Spleen (tissue), 7 donors: ENCODE measurements at regions not wholly inside any gene's neighbourhood (a gene's known extent, or its start where the extent isn't known, plus 50 kb on each side); places are given as distances from the start of the nearest gene placed in this dataset.
A peak's percentile ranks its signal among the peaks of the same experiment; 100 is the strongest.

ENCODE experiments used
- POLR2A ChIP-seq, 3 donors: fragments of 450-650 bp; IDR thresholded peaks; one replicate each; pipeline ENCODE4 v1.5.1; 2017; ENCODE audit warnings: antibody characterized with exemption in 3 of 3, mild to moderate bottlenecking in 1 of 3
- TF ChIP-seq, protein P1 (sequence below), 11 experiments: fragments of 200-600 bp in 7 of 11; fragments of 450-650 bp in 4 of 11; sonication (generic) in 4 of 11; IDR thresholded peaks in 8 of 11; conservative IDR thresholded peaks in 3 of 11; 1 replicate in 7 of 11; 2 replicates in 4 of 11; pipeline versions ENCODE4 v1.4.0 to v1.8.0; 2016 to 2021; ENCODE audit warnings: antibody characterized with exemption in 11 of 11, inconsistent platforms in 4 of 11, mild to moderate bottlenecking in 1 of 11
- donor health status: DM: no; HTN: no; CAD: no; lungs with moderate emphysema.
- donor health status: DM: no; HTN: no; CAD: no.
- donor health status: DM: no; HTN: no; CAD: no.

DNA sequence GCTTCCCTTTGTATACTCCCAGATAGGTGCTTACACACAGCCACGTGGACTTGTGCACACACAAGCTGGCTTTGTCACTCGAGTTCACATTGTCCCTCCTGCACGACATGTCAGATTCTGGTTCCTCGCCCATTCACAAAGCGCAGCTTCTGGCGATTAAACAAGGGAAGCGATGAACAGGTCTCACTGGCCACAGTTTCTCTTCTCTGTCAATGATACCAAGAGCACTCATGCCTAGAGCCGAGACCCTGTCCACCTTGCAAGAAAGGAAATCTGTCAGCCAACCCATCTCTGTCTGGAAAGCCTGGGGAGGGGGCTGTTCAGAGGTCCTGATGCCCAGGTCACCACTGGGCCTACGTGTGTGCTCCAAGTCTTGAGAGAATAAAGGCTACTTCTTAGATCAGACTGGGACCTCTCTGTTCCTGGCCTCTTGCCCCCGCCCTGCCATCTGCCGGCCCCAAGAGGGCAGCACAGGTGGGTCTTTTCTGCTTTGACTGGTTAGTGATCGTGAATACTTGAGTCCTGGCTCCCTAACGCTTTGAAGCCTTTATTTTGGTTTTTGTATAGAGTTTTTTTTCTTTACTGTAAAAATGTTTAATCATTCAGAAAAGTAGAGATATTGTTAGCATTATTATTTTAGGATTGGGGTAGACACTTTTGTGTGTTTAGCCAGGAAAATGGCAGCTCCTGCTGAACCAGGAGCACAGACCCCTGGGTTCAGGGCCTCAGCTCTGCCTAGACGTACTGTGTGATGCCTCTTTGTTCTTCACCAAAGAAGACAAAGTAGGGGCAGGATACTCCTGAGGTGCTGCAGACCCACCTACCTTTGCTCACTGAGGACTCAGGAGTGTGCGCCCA is 104.7 kb downstream of the MRM1 start:
- no peak for TF ChIP-seq POLR2A (IDR thresholded peaks at IDR 0.05)
- TF ChIP-seq, protein P1, sequence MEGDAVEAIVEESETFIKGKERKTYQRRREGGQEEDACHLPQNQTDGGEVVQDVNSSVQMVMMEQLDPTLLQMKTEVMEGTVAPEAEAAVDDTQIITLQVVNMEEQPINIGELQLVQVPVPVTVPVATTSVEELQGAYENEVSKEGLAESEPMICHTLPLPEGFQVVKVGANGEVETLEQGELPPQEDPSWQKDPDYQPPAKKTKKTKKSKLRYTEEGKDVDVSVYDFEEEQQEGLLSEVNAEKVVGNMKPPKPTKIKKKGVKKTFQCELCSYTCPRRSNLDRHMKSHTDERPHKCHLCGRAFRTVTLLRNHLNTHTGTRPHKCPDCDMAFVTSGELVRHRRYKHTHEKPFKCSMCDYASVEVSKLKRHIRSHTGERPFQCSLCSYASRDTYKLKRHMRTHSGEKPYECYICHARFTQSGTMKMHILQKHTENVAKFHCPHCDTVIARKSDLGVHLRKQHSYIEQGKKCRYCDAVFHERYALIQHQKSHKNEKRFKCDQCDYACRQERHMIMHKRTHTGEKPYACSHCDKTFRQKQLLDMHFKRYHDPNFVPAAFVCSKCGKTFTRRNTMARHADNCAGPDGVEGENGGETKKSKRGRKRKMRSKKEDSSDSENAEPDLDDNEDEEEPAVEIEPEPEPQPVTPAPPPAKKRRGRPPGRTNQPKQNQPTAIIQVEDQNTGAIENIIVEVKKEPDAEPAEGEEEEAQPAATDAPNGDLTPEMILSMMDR (IDR thresholded peaks at IDR 0.05 in 8 of 11, conservative IDR thresholded peaks at IDR 0.05 in 3 of 11), result peak in 10 of 11 experiments; percentile 15 to 77 (median 54)
